HG03354 (cell line): ENCODE measurements at regions not wholly inside any gene's neighbourhood (a gene's known extent, or its start where the extent isn't known, plus 50 kb on each side); places are given as distances from the start of the nearest gene placed in this dataset.
"Not testable (repeated sequence)": the region's sequence is repeated elsewhere in the genome, so short reads cannot be mapped to it uniquely, and the experiment has no call there.

Source experiments
- ATAC-seq: cut with Tn5 transposase; IDR thresholded peaks from one replicate; pipeline ENCODE4 v1.9.1; 2021; ENCODE audit warnings: mild to moderate bottlenecking; ENCODE audit not compliant: unreplicated experiment, poor library complexity, severe bottlenecking

- no peak for ATAC-seq
Measured at GRCh38 chr10:86579883-86580520, 58.4 kb upstream of the WAPL start.

GRCh38 chr10:86580521-86580891 lies 58.9 kb upstream of the WAPL start:
- no peak for ATAC-seq

DNA sequence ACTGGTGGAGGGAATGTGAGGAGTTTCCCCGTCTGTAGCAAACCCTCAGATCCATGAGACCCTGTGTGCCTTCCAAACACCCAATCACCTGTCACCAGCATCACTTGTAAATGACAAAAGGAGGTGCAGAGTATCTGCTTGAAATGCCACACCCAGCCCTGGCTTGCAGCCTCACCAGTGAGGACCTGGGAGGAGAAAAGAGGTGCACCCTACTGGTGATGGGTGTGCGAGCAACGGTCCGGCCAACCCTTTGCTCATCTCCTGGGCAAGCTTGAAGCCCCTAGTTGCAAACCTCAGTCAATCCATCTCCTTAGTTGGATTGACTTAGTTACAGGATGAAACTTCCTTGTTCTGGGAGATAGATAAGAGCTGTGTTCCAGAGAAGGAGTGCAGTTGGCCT lies 62.4 kb upstream of the WAPL start:
- ATAC-seq = peak; percentile 71

GRCh38 chr10:86585037-86585929 lies 63.7 kb upstream of the WAPL start:
- peak; percentile 94 for ATAC-seq

GRCh38 chr10:86586516-86586915 lies 64.9 kb upstream of the WAPL start:
- no peak for ATAC-seq

DNA sequence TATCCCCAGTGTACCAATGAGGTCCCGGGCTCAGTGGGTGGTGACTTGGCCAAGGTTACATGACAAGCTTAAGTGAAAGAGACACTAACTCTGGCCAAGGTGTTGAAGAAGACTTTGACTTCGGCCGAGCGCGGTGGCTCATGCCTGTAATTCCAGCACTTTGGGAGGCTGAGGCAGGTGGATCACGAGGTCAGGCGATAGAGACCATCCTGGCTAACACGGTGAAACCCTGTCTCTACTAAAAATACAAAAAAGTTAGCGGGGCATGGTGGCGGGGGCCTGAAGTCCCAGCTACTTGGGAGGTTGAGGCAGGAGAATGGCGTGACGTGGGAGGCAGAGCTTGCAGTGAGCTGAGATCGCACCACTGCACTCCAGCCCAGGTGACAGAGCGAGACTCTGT lies 65.6 kb upstream of the OPN4 start:
- ATAC-seq = not testable (repeated sequence)

DNA sequence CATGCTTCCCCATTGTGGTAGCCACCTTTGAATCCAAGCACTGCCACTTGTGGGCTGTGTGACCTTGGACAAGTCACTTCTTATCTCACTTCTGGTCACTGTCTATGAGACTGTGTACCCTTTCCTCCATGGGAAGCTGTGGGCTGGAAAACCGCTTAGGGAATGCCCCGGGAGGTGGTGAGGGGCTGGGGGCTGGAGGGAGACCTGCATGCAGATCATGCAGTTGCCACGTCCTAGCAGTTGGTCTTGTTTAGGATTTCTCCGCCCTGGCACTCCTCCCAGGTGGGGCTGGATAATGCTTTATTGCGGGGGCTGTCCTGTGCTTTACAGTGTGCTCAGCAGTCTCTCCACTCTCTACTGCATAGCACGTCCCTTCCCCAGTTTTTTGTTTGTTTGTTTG lies 62.9 kb upstream of the OPN4 start:
- ATAC-seq = no peak

DNA sequence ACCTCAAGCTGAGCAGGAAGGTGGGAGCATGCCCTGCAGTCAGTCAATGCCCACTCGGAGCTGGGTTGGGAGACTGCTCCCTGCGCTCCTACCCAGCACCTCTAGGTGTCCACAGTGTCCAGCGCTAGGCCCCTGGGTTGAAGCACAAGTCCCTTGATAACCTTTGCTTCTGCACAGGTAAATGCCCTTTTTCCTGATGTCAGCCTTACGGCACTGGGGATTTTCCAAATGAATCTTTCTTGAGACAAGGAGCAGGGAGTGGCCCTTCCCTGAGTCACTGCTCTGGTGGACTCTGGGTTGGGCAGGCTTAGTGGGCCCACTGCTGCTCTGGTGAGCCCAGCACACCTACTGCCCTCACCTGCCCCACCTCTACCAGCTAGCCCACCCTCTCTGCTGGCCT lies 61.9 kb upstream of the OPN4 start:
- ATAC-seq = no peak

GRCh38 chr10:86594535-86594934 lies 59.8 kb upstream of the OPN4 start:
- no peak for ATAC-seq

- ATAC-seq = no peak
Measured at GRCh38 chr10:86595496-86595895, 58.9 kb upstream of the OPN4 start.

GRCh38 chr10:86596266-86596665 lies 58.1 kb upstream of the OPN4 start:
- ATAC-seq = no peak

GRCh38 chr10:86597306-86597705 lies 57.0 kb upstream of the OPN4 start:
- no peak for ATAC-seq

- ATAC-seq = no peak
Measured at GRCh38 chr10:86598151-86598550, 56.2 kb upstream of the OPN4 start.

DNA sequence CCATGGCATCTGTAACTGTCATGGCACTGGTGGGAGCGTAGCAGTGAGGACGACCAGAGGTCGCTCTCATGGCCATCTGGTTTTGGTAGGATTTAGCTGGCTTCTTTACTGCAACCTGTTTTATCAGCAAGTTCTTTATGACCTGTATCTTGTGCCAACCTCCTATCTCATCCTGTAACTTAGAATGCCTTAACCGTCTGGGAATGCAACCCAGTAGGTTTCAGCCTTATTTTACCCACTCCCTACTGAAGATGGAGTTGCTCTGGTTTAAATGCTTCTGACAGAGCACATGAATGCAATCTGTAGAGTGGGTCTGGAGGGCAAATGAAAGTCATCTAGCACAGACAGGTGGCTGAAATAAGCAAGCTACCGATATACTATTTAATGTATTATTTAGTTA lies 55.3 kb upstream of the OPN4 start:
- no peak for ATAC-seq

- no peak for ATAC-seq
Measured at GRCh38 chr10:86599729-86600128, 54.6 kb upstream of the OPN4 start.

DNA sequence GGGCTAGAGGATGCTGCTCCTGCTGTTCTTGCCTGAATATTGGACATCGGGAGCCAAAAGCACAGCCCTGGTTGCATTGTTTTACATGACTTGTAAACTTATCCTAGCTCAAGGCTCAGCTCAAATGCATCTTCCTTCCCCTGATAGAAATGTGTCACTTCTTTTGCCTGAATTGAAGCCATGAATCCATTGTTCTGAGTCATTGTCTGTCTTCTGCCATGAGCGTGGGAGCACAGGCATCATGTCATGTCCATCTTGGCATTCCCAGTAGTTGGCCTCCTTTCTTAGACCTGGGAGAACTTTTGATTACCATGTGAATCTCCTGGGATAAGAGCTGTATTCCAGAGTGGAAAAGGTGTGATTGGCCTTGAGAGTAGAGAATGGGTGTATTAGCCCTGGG lies 54.1 kb upstream of the OPN4 start:
- no peak for ATAC-seq

- ATAC-seq = no peak
Measured at GRCh38 chr10:86601956-86602602, 52.3 kb upstream of the OPN4 start.

- no peak for ATAC-seq
Measured at GRCh38 chr10:86603256-86603655, 51.1 kb upstream of the OPN4 start.
